Hepatic stellate cell (primary cell): ENCODE measurements at regions not wholly inside any gene's neighbourhood (a gene's known extent, or its start where the extent isn't known, plus 50 kb on each side); places are given as distances from the start of the nearest gene placed in this dataset.
"Not testable (repeated sequence)": the region's sequence is repeated elsewhere in the genome, so short reads cannot be mapped to it uniquely, and the experiment has no call there.

Experiments used
- DNase-seq: peaks from one replicate; pipeline ENCODE4 v3.0.0; 2011; ENCODE audit warnings: low spot score

GRCh38 chr6:81562169-81562568 is 190.3 kb downstream of the TENT5A start:
- peak; percentile 17 for DNase-seq

- DNase-seq, result no peak
Observed at GRCh38 chr6:81561731-81562130, 190.8 kb downstream of the TENT5A start.

DNA sequence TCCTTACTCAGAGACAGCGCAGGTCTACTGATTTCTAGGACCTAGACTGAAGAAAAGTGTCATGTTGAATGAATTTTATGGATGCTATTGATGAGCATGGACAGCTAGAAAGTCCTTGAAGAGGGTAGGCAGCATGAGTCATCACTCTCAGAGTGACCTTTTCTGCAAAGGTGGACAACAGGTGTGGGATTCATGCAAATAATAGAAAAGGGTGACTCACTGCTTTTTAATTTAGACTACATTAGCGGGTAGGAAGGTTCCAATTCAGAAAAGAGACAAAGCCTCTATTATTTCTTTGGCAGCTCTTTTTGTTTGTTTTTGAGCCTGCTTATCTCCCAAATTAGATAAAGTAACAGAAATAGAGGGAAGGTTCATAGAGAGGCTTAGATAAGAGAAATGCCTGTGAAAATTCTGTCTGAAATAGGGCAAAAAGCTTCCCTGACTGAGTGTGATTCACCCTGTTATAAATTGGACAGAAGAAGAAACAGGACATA is 191.4 kb downstream of the TENT5A start:
- no peak for DNase-seq

DNA sequence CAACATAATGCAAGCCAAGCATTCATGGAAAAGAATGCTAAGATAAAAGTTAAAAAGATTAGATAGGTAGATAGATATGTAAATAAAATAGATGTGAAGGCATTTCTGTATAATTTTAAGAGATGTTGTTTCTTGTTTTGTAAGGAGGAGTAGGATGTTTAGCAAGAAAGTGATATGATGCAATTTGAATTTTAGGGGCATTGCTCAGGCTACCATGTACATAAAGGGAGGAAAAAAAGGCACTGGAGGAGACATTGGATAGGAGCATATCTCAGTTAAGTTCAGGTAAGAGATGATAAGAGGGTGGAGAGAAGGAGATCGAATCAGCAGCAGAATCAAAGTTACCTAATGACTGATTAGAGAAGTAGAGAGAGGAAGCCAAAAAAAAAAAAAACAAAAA is 194.7 kb downstream of the TENT5A start:
- no peak for DNase-seq

GRCh38 chr6:81556551-81556950 is 195.9 kb downstream of the TENT5A start:
- no peak for DNase-seq

GRCh38 chr6:81553216-81553615 is 199.3 kb downstream of the TENT5A start:
- peak; percentile 10 for DNase-seq

DNA sequence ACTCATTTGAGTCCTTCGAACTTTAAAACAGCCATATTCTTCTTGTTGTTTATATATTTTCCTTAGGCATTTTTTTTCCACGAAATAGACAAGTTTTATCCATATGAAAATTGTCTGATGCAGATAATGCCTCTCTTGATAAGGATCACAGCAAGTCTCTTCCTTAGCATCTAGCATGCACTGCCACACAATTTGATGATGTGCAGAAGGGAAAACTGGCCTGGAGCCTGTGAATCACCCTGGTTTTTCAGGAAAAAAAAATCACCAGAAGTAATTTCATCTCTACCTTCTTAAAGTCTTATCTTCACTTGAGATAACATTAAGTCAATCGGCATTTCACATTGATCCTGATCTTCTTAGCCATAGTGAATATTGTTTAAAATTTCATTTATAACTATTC is 199.8 kb downstream of the TENT5A start:
- DNase-seq, result no peak

GRCh38 chr6:81547149-81547548 is 205.3 kb downstream of the TENT5A start:
- DNase-seq, result no peak

GRCh38 chr6:81534934-81535465 is 217.5 kb downstream of the TENT5A start:
- no peak for DNase-seq

- no peak for DNase-seq
Observed at GRCh38 chr6:81531869-81532561, 220.5 kb downstream of the TENT5A start.

DNA sequence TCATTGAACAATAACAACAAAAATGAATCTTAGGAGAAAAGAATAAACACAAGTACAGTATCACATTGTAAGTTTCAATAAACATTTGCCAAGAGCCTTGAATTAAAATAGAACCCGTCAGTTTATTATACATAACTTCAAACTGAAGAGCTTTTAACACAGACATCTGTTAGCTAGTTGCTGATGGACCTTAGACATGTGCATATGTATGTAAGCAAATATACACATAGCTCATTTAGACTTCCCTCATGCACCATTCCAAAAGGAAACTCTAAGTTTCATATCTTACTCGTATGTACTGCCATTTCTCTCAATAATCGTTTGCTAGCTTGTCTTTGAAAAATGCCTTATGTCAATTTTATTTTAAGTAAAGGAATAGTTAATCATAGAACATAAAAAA is 235.0 kb downstream of the TENT5A start:
- DNase-seq, result no peak

- DNase-seq, result no peak
Observed at GRCh38 chr6:81515562-81516453, 236.7 kb downstream of the TENT5A start.

DNA sequence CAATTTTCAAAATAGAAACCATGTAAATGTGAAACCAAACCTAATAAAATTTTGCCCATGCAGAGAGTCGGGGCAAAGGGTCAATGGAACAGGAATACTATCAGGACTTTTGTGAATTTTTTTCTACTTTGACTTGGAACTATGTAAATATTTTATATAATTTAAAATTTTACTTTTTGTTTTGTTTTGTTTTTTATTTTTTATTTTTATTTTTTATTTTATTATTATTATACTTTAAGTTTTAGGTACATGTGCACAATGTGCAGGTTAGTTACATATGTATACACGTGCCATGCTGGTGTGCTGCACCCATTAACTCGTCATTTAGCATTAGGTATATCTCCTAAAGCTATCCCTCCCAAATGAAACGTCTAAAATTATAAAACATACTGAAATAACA is 238.3 kb downstream of the TENT5A start:
- DNase-seq, result not testable (repeated sequence)

DNA sequence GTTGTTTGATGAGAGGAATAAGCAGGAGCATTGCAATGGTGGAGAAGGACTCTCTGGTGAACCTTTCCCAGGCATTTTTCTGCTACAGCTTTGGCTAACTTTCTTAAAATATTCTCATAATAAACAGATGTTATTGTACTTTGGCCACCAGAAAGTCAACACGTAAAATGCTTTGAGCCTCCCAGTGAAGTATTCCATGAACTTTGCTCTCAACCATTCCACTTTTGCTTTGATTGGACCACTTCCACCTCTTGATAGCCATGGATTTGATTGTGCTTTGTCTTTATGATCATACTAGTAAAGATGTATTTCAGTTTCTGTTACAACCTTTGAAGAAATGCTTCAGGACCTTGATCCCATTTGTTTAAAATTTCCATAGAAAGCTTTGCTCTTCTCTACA is 241.1 kb downstream of the TENT5A start:
- no peak for DNase-seq

DNA sequence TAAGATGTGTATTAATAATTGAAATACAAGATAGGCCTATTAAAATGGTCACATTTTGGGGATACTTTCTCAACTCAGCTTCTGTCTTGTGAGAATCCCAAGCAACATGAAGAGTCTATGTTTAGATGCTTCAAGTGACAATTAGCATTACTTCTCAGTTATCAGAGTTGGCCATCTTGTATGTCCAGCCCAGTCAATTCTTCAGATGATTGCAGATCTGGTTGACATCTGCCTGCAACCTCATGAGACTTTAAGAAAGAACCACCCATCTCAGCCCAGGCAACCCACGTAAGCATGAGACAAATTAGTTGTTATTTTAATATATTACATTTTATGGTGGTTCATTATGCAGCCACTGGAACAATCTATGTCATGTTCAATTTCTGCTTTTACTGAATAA is 256.5 kb downstream of the TENT5A start:
- DNase-seq, result no peak

DNA sequence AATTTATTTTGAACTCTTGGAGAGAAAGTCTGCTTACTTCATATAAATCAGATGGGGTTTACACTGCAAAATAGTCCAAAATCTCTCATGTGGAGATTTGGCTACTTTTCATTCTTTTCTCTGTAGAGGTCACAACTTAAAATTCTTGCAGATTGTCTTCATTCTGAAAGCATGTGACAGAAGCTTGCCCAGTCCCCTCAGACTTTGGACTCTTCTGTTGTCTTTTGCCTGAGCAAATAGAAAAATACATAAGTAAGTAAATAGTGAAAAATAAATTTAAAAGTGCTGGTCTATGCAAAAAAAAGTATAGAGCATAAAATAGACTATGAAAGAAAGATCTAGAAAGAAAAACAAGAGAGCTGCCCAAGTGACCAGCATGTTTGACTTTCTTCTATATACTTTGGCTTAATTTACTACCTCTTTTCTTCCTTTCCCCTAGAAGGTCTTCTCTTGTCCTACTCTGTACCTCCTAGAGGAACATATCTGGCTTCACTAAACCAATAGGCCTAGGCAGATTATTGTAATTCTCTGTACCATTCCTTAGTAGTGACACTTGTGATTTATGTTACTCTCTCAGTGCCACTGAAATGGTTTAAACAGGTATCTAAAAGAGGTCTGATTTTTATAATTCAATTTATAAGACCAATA is 260.9 kb downstream of the TENT5A start:
- DNase-seq, result no peak

- DNase-seq, result no peak
Observed at GRCh38 chr6:81487489-81487888, 265.0 kb downstream of the TENT5A start.

DNA sequence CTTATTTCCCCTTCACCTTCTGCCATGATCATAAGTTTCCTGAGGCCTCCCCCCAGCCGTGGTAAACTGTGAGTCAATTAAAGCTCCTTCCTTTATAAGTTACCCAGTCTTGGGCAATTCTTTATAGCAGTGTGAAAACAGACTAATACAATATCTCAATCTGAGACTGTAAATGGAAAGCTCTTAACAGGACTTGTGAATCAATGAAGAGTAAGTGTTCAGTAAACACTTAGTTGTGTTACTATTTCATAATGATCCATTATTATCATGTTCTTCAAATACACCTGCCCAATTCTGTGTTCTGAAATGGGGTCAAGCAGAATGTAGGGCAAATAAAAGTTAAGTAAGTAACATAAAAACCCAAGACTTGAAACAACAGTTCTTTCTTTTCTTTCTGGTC is 266.2 kb downstream of the TENT5A start:
- DNase-seq, result no peak

DNA sequence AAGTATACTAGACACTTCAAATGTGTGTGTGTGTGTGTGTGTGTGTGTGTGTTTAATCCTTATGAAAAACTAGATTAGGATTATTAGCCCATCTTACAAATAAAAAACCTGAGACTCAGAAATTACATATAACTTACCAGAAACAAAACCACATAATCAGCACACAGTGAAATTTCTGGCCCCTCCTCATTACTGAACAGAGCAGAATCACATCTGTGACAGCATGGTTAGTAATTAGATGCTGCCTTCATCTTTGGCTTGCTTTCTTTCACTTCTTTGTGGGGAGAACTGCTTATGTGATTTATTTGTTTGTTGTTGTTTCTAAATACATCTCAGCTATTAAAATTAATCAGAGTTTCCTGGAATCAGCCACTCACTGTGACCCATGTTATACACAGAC is 267.1 kb downstream of the TENT5A start:
- DNase-seq, result no peak

GRCh38 chr6:81484251-81484650 is 268.2 kb downstream of the TENT5A start:
- DNase-seq, result no peak

DNA sequence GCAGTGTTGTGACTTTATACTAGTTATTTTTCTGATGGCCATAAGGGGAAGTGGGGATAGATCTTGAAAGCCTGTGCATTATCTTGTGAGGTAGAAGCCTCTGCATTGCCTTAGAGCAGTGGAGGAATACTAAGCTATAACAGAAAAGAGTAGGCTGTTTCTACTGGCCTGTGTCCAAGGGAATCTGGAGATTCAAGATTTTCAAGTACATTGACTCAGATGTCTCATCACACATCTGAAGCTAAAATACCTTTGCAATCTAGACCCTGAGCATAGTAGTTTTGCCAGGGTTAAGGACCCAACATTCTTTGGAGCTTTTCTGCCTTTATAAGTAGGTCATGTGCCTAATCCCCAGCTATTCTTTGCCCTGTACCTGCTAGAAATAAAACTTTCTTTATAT is 272.3 kb downstream of the TENT5A start:
- no peak for DNase-seq

DNA sequence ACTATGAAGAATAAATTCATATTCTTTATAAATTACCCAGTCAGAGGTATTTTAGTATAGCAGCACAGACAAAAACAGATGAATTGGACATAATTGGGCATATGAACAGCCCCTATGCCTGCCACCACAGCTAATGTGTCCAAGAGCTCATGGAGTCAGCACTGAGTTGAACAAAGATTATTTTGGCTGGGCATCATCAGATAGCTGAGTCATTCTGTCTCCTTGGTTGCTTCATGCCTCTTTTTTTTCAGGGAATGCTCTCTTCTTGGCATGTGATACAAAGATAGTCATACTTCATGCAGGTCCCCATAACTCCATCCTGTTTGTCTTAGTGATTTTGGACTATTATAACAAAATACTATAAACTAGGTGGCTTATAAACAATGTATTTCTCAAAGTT is 275.6 kb downstream of the TENT5A start:
- peak; percentile 1 for DNase-seq

DNA sequence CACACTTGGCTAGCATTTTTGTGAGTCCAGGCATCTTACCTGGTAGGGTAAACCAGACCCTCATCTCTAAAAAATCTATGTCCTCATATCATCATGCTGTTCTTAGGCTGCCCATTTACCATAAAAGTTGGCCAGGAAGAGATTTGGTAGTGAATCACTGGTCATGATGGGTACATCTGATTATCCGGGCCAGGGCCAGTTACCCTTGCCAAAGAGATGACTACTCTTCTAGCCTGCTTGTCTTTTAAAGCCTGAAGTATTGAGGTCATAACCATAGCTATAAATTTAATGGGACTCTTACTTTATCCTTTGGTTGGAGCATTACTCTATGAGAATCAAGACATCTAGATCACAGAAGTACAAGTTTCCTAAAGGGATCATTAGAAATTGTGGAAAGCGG is 276.8 kb downstream of the TENT5A start:
- no peak for DNase-seq
